ENCODE measurements at regions not wholly inside any gene's neighbourhood (a gene's known extent, or its start where the extent isn't known, plus 50 kb on each side); places are given as distances from the start of the nearest gene placed in this dataset.

- WGBS, 2 experiments: 62 to 65% methylated on average over 3 of the region's 3 CpGs
Observed at GRCh38 chr18:51425889-51426288, 228.4 kb upstream of the MEX3C start.

GRCh38 chr18:51426996-51427395 lies 229.5 kb upstream of the MEX3C start:
- H3K27ac ChIP-seq (ENCODE audit: insufficient read depth, low read depth, low read length, poor library complexity, severe bottlenecking): no peak overlapping the region
- H3K9me3 ChIP-seq (ENCODE audit: control insufficient read depth, low read length): no peaks in the 10 kb centered on the region
- no peak overlapping the region for H3K4me3 ChIP-seq (ENCODE audit: insufficient read depth, low read depth, low read length)
- 64 to 80% methylated on average over 2 of the region's 2 CpGs for WGBS, 2 experiments
- H3K27me3 ChIP-seq (ENCODE audit: control insufficient read depth, insufficient read depth, low read length, poor library complexity, severe bottlenecking): no peaks in the 10 kb centered on the region
- H3K4me1 ChIP-seq (ENCODE audit: control insufficient read depth, insufficient read depth, low read length): no peaks in the 10 kb centered on the region
- H3K36me3 ChIP-seq (ENCODE audit: control insufficient read depth, insufficient read depth, low read length): no peaks in the 10 kb centered on the region

More at GRCh38 chr18:51425889-51426288, 228.4 kb upstream of the MEX3C start:
- no peak overlapping the region for H3K27ac ChIP-seq (ENCODE audit: insufficient read depth, low read depth, low read length, poor library complexity, severe bottlenecking)
- no peaks in the 10 kb centered on the region for H3K9me3 ChIP-seq (ENCODE audit: control insufficient read depth, low read length)
- H3K4me1 ChIP-seq (ENCODE audit: control insufficient read depth, insufficient read depth, low read length): no peaks in the 10 kb centered on the region
- no peak overlapping the region for H3K4me3 ChIP-seq (ENCODE audit: insufficient read depth, low read depth, low read length)
- H3K36me3 ChIP-seq (ENCODE audit: control insufficient read depth, insufficient read depth, low read length): no peaks in the 10 kb centered on the region
- no peaks in the 10 kb centered on the region for H3K27me3 ChIP-seq (ENCODE audit: control insufficient read depth, insufficient read depth, low read length, poor library complexity, severe bottlenecking)

GRCh38 chr18:51429644-51430043 lies 232.2 kb upstream of the MEX3C start:
- Histone ChIP-seq H3K36me3 (ENCODE audit: control insufficient read depth, insufficient read depth, low read length) (no peaks in the 10 kb centered on the region), H3K4me1 (ENCODE audit: control insufficient read depth, insufficient read depth, low read length) (no peaks in the 10 kb centered on the region), H3K9me3 (ENCODE audit: control insufficient read depth, low read length) (no peaks in the 10 kb centered on the region), H3K27me3 (ENCODE audit: control insufficient read depth, insufficient read depth, low read length, poor library complexity, severe bottlenecking) (no peaks in the 10 kb centered on the region), H3K4me3 (ENCODE audit: insufficient read depth, low read depth, low read length) (no peak overlapping the region), H3K27ac (ENCODE audit: insufficient read depth, low read depth, low read length, poor library complexity, severe bottlenecking) (no peak overlapping the region)

GRCh38 chr18:51430538-51430937 lies 233.1 kb upstream of the MEX3C start:
- Histone ChIP-seq H3K9me3 (ENCODE audit: control insufficient read depth, low read length) (no peaks in the 10 kb centered on the region), H3K27ac (ENCODE audit: insufficient read depth, low read depth, low read length, poor library complexity, severe bottlenecking) (no peak overlapping the region), H3K27me3 (ENCODE audit: control insufficient read depth, insufficient read depth, low read length, poor library complexity, severe bottlenecking) (no peaks in the 10 kb centered on the region), H3K36me3 (ENCODE audit: control insufficient read depth, insufficient read depth, low read length) (no peaks in the 10 kb centered on the region), H3K4me3 (ENCODE audit: insufficient read depth, low read depth, low read length) (no peak overlapping the region), H3K4me1 (ENCODE audit: control insufficient read depth, insufficient read depth, low read length) (no peaks in the 10 kb centered on the region)
- 83 to 100% methylated on average over 1 of the region's 1 CpG for WGBS, 2 experiments

- Histone ChIP-seq H3K9me3 (ENCODE audit: control insufficient read depth, low read length) (no peaks in the 10 kb centered on the region), H3K4me1 (ENCODE audit: control insufficient read depth, insufficient read depth, low read length) (no peaks in the 10 kb centered on the region), H3K36me3 (ENCODE audit: control insufficient read depth, insufficient read depth, low read length) (no peaks in the 10 kb centered on the region), H3K4me3 (ENCODE audit: insufficient read depth, low read depth, low read length) (no peak overlapping the region), H3K27me3 (ENCODE audit: control insufficient read depth, insufficient read depth, low read length, poor library complexity, severe bottlenecking) (no peaks in the 10 kb centered on the region), H3K27ac (ENCODE audit: insufficient read depth, low read depth, low read length, poor library complexity, severe bottlenecking) (no peak overlapping the region)
- WGBS, 2 experiments: 95 to 98% methylated on average over 4 of the region's 4 CpGs
Observed at GRCh38 chr18:51433296-51433695, 235.8 kb upstream of the MEX3C start.

- H3K36me3 ChIP-seq (ENCODE audit: control insufficient read depth, insufficient read depth, low read length): no peaks in the 10 kb centered on the region
- no peaks in the 10 kb centered on the region for H3K4me1 ChIP-seq (ENCODE audit: control insufficient read depth, insufficient read depth, low read length)
- H3K4me3 ChIP-seq (ENCODE audit: insufficient read depth, low read depth, low read length): no peak overlapping the region
- H3K27ac ChIP-seq (ENCODE audit: insufficient read depth, low read depth, low read length, poor library complexity, severe bottlenecking): no peak overlapping the region
- H3K9me3 ChIP-seq (ENCODE audit: control insufficient read depth, low read length): no peaks in the 10 kb centered on the region
- 92 to 93% methylated on average over 3 of the region's 3 CpGs for WGBS, 2 experiments
- no peaks in the 10 kb centered on the region for H3K27me3 ChIP-seq (ENCODE audit: control insufficient read depth, insufficient read depth, low read length, poor library complexity, severe bottlenecking)
Observed at GRCh38 chr18:51433881-51434280, 236.4 kb upstream of the MEX3C start.

- Histone ChIP-seq H3K9me3 (ENCODE audit: control insufficient read depth, low read length) (no peaks in the 10 kb centered on the region), H3K4me3 (ENCODE audit: insufficient read depth, low read depth, low read length) (no peak overlapping the region), H3K4me1 (ENCODE audit: control insufficient read depth, insufficient read depth, low read length) (no peaks in the 10 kb centered on the region), H3K27me3 (ENCODE audit: control insufficient read depth, insufficient read depth, low read length, poor library complexity, severe bottlenecking) (no peaks in the 10 kb centered on the region), H3K36me3 (ENCODE audit: control insufficient read depth, insufficient read depth, low read length) (no peaks in the 10 kb centered on the region), H3K27ac (ENCODE audit: insufficient read depth, low read depth, low read length, poor library complexity, severe bottlenecking) (no peak overlapping the region)
- WGBS, 2 experiments: 91 to 93% methylated on average over 8 to 11 of the region's 13 CpGs
Observed at GRCh38 chr18:51437280-51438271, 240.1 kb upstream of the MEX3C start.

GRCh38 chr18:51438797-51439350 lies 241.4 kb upstream of the MEX3C start:
- Histone ChIP-seq H3K36me3 (ENCODE audit: control insufficient read depth, insufficient read depth, low read length) (no peaks in the 10 kb centered on the region), H3K9me3 (ENCODE audit: control insufficient read depth, low read length) (no peaks in the 10 kb centered on the region), H3K27me3 (ENCODE audit: control insufficient read depth, insufficient read depth, low read length, poor library complexity, severe bottlenecking) (no peaks in the 10 kb centered on the region), H3K4me1 (ENCODE audit: control insufficient read depth, insufficient read depth, low read length) (no peaks in the 10 kb centered on the region), H3K27ac (ENCODE audit: insufficient read depth, low read depth, low read length, poor library complexity, severe bottlenecking) (no peak overlapping the region), H3K4me3 (ENCODE audit: insufficient read depth, low read depth, low read length) (no peak overlapping the region)

- H3K9me3 ChIP-seq (ENCODE audit: control insufficient read depth, low read length): no peaks in the 10 kb centered on the region
- H3K4me1 ChIP-seq (ENCODE audit: control insufficient read depth, insufficient read depth, low read length): no peaks in the 10 kb centered on the region
- H3K4me3 ChIP-seq (ENCODE audit: insufficient read depth, low read depth, low read length): no peak overlapping the region
- no peaks in the 10 kb centered on the region for H3K36me3 ChIP-seq (ENCODE audit: control insufficient read depth, insufficient read depth, low read length)
- H3K27me3 ChIP-seq (ENCODE audit: control insufficient read depth, insufficient read depth, low read length, poor library complexity, severe bottlenecking): no peaks in the 10 kb centered on the region
- H3K27ac ChIP-seq (ENCODE audit: insufficient read depth, low read depth, low read length, poor library complexity, severe bottlenecking): no peak overlapping the region
Observed at GRCh38 chr18:51442012-51442411, 244.5 kb upstream of the MEX3C start.

- Histone ChIP-seq H3K9me3 (ENCODE audit: control insufficient read depth, low read length) (no peaks in the 10 kb centered on the region), H3K4me1 (ENCODE audit: control insufficient read depth, insufficient read depth, low read length) (no peaks in the 10 kb centered on the region), H3K36me3 (ENCODE audit: control insufficient read depth, insufficient read depth, low read length) (no peaks in the 10 kb centered on the region), H3K27me3 (ENCODE audit: control insufficient read depth, insufficient read depth, low read length, poor library complexity, severe bottlenecking) (no peaks in the 10 kb centered on the region), H3K27ac (ENCODE audit: insufficient read depth, low read depth, low read length, poor library complexity, severe bottlenecking) (no peak overlapping the region), H3K4me3 (ENCODE audit: insufficient read depth, low read depth, low read length) (no peak overlapping the region)
- 88 to 100% methylated on average over 2 of the region's 2 CpGs for WGBS, 2 experiments
Observed at GRCh38 chr18:51446571-51447210, 249.2 kb upstream of the MEX3C start.

All from ectodermal cell (in vitro differentiated cells).